Fibroblast of lung (primary cell): ENCODE measurements at regions not wholly inside any gene's neighbourhood (a gene's known extent, or its start where the extent isn't known, plus 50 kb on each side); places are given as distances from the start of the nearest gene placed in this dataset.

ENCODE experiments used
- DNase-seq, 2 donors: peaks; one replicate each; pipeline versions ENCODE4 v3.0.0 to v3.0.0-alpha.2; 2010; ENCODE audit warnings: low read depth in 2 of 2
- H2AFZ ChIP-seq: 2 replicates; pipeline ENCODE4 v1.5.1; 2012; ENCODE audit warnings: low read length, control low read depth, inconsistent platforms
- H3K27ac ChIP-seq: 2 replicates; pipeline ENCODE4 v1.5.1; 2011; ENCODE audit warnings: low read length, control low read depth; ENCODE audit not compliant: insufficient read depth
- H3K27me3 ChIP-seq: 2 replicates; pipeline ENCODE4 v1.5.1; 2011; ENCODE audit warnings: mild to moderate bottlenecking, low read length; ENCODE audit not compliant: control insufficient read depth, insufficient read depth
- H3K36me3 ChIP-seq: 2 replicates; pipeline ENCODE4 v1.5.1; 2011; ENCODE audit warnings: low read length; ENCODE audit not compliant: control insufficient read depth, insufficient read depth
- H3K4me1 ChIP-seq: 2 replicates; pipeline ENCODE4 v1.5.1; 2011; ENCODE audit warnings: low read length; ENCODE audit not compliant: control insufficient read depth, insufficient read depth; ENCODE audit errors: extremely low read depth
- H3K4me2 ChIP-seq: 2 replicates; pipeline ENCODE4 v1.5.1; 2011; ENCODE audit warnings: low read length, control low read depth; ENCODE audit not compliant: insufficient read depth; ENCODE audit errors: extremely low read depth
- H3K4me3 ChIP-seq, 4 experiments: fragments of 200-600 bp in 1 of 4; sonication (generic) in 1 of 4; replicated peaks in 1 of 4; 2 replicates each; pipeline ENCODE4 v1.5.1; 2011 to 2016; ENCODE audit warnings: low read length in 4 of 4, low read depth in 3 of 4, mild to moderate bottlenecking in 3 of 4, control low read depth in 2 of 4, inconsistent platforms in 1 of 4, mixed read lengths in 1 of 4; ENCODE audit not compliant: insufficient read depth in 1 of 4; ENCODE audit errors: control extremely low read depth in 1 of 4
- H3K79me2 ChIP-seq: 2 replicates; pipeline ENCODE4 v1.5.1; 2012; ENCODE audit warnings: mild to moderate bottlenecking, low read length, inconsistent platforms; ENCODE audit not compliant: control insufficient read depth, insufficient read depth
- H3K9ac ChIP-seq: 2 replicates; pipeline ENCODE4 v1.5.1; 2011; ENCODE audit warnings: mild to moderate bottlenecking, low read length, control low read depth; ENCODE audit not compliant: insufficient read depth
- H3K9me3 ChIP-seq: 2 replicates; pipeline ENCODE4 v1.5.1; 2012; ENCODE audit warnings: low read depth, low read length; ENCODE audit not compliant: control insufficient read depth, insufficient read depth
- H4K20me1 ChIP-seq: 2 replicates; pipeline ENCODE4 v1.5.1; 2011; ENCODE audit warnings: low read length; ENCODE audit not compliant: control insufficient read depth, insufficient read depth; ENCODE audit errors: extremely low read depth
- EZH2 ChIP-seq: IDR thresholded peaks from 2 replicates; pipeline ENCODE4 v1.5.1; 2012; ENCODE audit warnings: low read length, control low read depth, mild to moderate bottlenecking; ENCODE audit errors: missing control alignments
- TF ChIP-seq, protein P1 (sequence below), 2 donors: IDR thresholded peaks in 1 of 2; conservative IDR thresholded peaks in 1 of 2; 1 replicate in 1 of 2; 2 replicates in 1 of 2; pipeline ENCODE4 v1.5.1; 2011 to 2012; ENCODE audit warnings: low read length in 2 of 2, control low read depth in 1 of 2, inconsistent platforms in 1 of 2, low read depth in 1 of 2, mild to moderate bottlenecking in 1 of 2

- no peak for TF ChIP-seq EZH2
- TF ChIP-seq, protein P1, sequence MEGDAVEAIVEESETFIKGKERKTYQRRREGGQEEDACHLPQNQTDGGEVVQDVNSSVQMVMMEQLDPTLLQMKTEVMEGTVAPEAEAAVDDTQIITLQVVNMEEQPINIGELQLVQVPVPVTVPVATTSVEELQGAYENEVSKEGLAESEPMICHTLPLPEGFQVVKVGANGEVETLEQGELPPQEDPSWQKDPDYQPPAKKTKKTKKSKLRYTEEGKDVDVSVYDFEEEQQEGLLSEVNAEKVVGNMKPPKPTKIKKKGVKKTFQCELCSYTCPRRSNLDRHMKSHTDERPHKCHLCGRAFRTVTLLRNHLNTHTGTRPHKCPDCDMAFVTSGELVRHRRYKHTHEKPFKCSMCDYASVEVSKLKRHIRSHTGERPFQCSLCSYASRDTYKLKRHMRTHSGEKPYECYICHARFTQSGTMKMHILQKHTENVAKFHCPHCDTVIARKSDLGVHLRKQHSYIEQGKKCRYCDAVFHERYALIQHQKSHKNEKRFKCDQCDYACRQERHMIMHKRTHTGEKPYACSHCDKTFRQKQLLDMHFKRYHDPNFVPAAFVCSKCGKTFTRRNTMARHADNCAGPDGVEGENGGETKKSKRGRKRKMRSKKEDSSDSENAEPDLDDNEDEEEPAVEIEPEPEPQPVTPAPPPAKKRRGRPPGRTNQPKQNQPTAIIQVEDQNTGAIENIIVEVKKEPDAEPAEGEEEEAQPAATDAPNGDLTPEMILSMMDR (conservative IDR thresholded peaks at IDR 0.05 in 1 of 2, IDR thresholded peaks at IDR 0.05 in 1 of 2; ENCODE audit: low read depth in 1 of 2, low read length in 2 of 2), result no peak
- no peaks in the 10 kb centered on the region for H3K9me3 ChIP-seq
- H2AFZ ChIP-seq, result no peak overlapping the region
- H3K4me2 ChIP-seq, result no peak overlapping the region
- no peaks in the 10 kb centered on the region for H3K4me1 ChIP-seq
- H3K27ac ChIP-seq, result no peak overlapping the region
- no peaks in the 10 kb centered on the region for H3K36me3 ChIP-seq
- H3K79me2 ChIP-seq, result no peaks in the 10 kb centered on the region
- H4K20me1 ChIP-seq, result no peaks in the 10 kb centered on the region
- no peak for DNase-seq
- no peak overlapping the region for H3K4me3 ChIP-seq
- H3K9ac ChIP-seq, result no peak overlapping the region
- no peaks in the 10 kb centered on the region for H3K27me3 ChIP-seq
These were observed 1804.0 kb downstream of the MAT2B start for GRCh38 chr5:165309446-165309845.

DNA sequence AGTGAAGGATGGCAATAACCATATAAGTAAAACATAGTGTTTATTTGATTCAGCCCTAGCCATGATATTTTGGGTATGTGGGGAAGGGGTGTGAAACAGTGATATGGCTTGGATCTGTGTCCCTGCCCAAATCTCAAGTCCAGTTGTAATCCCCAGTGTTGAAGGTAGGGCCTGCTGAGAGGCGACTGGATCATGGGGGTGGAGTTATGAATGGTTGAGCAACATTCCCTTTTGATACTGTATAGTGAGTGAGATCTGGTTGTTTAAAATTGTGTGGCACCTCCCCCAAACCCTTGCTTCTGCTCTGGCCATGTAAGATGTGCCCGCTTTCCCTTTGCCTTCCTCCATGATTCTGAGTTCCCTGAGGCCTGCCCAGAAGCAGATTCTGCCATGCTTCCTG is 1804.6 kb downstream of the MAT2B start:
- no peak overlapping the region for H2AFZ ChIP-seq
- H3K9me3 ChIP-seq, result no peaks in the 10 kb centered on the region
- no peak overlapping the region for H3K9ac ChIP-seq
- no peaks in the 10 kb centered on the region for H4K20me1 ChIP-seq
- TF ChIP-seq EZH2, result no peak
- TF ChIP-seq, protein P1 (conservative IDR thresholded peaks at IDR 0.05 in 1 of 2, IDR thresholded peaks at IDR 0.05 in 1 of 2; ENCODE audit: low read depth in 1 of 2, low read length in 2 of 2), result no peak
- H3K27me3 ChIP-seq, result no peaks in the 10 kb centered on the region
- H3K79me2 ChIP-seq, result no peaks in the 10 kb centered on the region
- no peak overlapping the region for H3K4me3 ChIP-seq
- DNase-seq, result no peak
- no peaks in the 10 kb centered on the region for H3K4me1 ChIP-seq
- no peak overlapping the region for H3K4me2 ChIP-seq
- H3K27ac ChIP-seq, result no peak overlapping the region
- H3K36me3 ChIP-seq, result no peaks in the 10 kb centered on the region

DNA sequence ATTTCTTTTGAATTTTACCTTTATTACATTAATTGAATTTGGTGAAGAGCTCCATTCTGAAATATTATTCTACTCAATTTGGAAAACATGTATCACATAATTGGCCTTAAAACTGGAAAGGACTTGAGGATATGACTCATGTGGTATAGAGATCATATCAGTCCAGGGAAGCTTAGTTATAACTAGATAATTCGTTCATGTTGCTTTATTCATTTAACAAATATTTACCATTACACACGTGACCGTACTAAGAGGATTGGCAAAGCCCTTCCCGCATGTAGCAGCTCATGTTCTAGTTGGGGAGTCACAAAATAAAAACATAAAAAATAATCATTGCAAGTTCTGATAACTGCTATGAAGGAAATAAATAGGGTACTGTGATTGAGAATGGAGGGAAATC is 1816.5 kb downstream of the MAT2B start:
- no peak overlapping the region for H3K9ac ChIP-seq
- H3K9me3 ChIP-seq, result no peaks in the 10 kb centered on the region
- H3K79me2 ChIP-seq, result no peaks in the 10 kb centered on the region
- H3K4me2 ChIP-seq, result no peak overlapping the region
- no peak overlapping the region for H3K4me3 ChIP-seq
- no peaks in the 10 kb centered on the region for H4K20me1 ChIP-seq
- no peaks in the 10 kb centered on the region for H3K4me1 ChIP-seq
- no peaks in the 10 kb centered on the region for H3K36me3 ChIP-seq
- no peak overlapping the region for H2AFZ ChIP-seq
- TF ChIP-seq, protein P1 (conservative IDR thresholded peaks at IDR 0.05 in 1 of 2, IDR thresholded peaks at IDR 0.05 in 1 of 2; ENCODE audit: low read depth in 1 of 2, low read length in 2 of 2), result no peak
- TF ChIP-seq EZH2, result no peak
- H3K27ac ChIP-seq, result no peak overlapping the region
- no peaks in the 10 kb centered on the region for H3K27me3 ChIP-seq
- DNase-seq, result peak; percentile 71 to 81
